Gastrocnemius medialis (tissue), 4 donors: ENCODE measurements at regions not wholly inside any gene's neighbourhood (a gene's known extent, or its start where the extent isn't known, plus 50 kb on each side); places are given as distances from the start of the nearest gene placed in this dataset.

ENCODE experiments used
- ATAC-seq, 2 donors: fragments of 150-250 bp; one replicate each; pipeline ENCODE4 v1.9.1; 2016
- DNase-seq, 2 donors: peaks; one replicate each; pipeline ENCODE4 v3.0.0-alpha.2; 2019
- H3K27ac ChIP-seq, 4 donors: fragments of 200-600 bp; sonication (generic); 1 replicate in 1 of 4; 2 replicates in 3 of 4; pipeline ENCODE4 v1.5.1; 2016 to 2018; ENCODE audit warnings: mild to moderate bottlenecking in 2 of 4, moderate library complexity in 1 of 4
- H3K27me3 ChIP-seq, 3 donors: fragments of 200-600 bp; sonication (generic) in 2 of 3; 1 replicate in 1 of 3; 2 replicates in 2 of 3; pipeline versions ENCODE4 v1.5.1 to v1.6.0; 2016 to 2019; ENCODE audit warnings: mild to moderate bottlenecking in 1 of 3, moderate library complexity in 1 of 3
- H3K36me3 ChIP-seq, 2 donors: fragments of 200-600 bp; sonication (generic) in 1 of 2; one replicate each; pipeline ENCODE4 v1.5.1; 2017 to 2018
- H3K4me1 ChIP-seq, 2 donors: fragments of 200-600 bp; sonication (generic) in 1 of 2; one replicate each; pipeline ENCODE4 v1.5.1; 2016 to 2017; ENCODE audit warnings: mild to moderate bottlenecking in 2 of 2
- H3K4me3 ChIP-seq, 4 donors: fragments of 200-600 bp; sonication (generic) in 3 of 4; 1 replicate in 1 of 4; 2 replicates in 3 of 4; pipeline ENCODE4 v1.5.1; 2016 to 2019; ENCODE audit warnings: mild to moderate bottlenecking in 2 of 4
- H3K9me3 ChIP-seq, 3 donors: fragments of 200-600 bp; sonication (generic) in 2 of 3; 1 replicate in 1 of 3; 2 replicates in 2 of 3; pipeline ENCODE4 v1.5.1; 2016 to 2019
- CTCF ChIP-seq, 5 experiments: fragments of 450-650 bp in 3 of 5; fragments of 200-600 bp in 2 of 5; sonication (generic) in 2 of 5; IDR thresholded peaks in 4 of 5; conservative IDR thresholded peaks in 1 of 5; 1 replicate in 4 of 5; 2 replicates in 1 of 5; pipeline ENCODE4 v1.5.1; 2016 to 2019; ENCODE audit warnings: antibody characterized with exemption in 5 of 5, mild to moderate bottlenecking in 3 of 5, moderate library complexity in 3 of 5
- POLR2A ChIP-seq, 2 donors: fragments of 450-650 bp; IDR thresholded peaks; one replicate each; pipeline ENCODE4 v1.6.1; 2017; ENCODE audit warnings: antibody characterized with exemption in 2 of 2, mild to moderate bottlenecking in 2 of 2, moderate library complexity in 2 of 2
- in situ Hi-C, 4 donors: fragments of 200-750 bp; cut with MboI; loops; one replicate each; pipeline versions ENCODE4 v1.15.0 to v1.8.0; 2017; ENCODE audit warnings: low sequenced_read_pairs in 4 of 4
- intact Hi-C: fragments of 100-400 bp; cut with DNase I; formaldehyde crosslinking; loops from one replicate; pipeline ENCODE4 v1.15.1; 2023; ENCODE audit warnings: low total_unique reads

- no peak overlapping the region for H3K27ac ChIP-seq
- no peaks in the 10 kb centered on the region for H3K4me1 ChIP-seq
- no peaks in the 10 kb centered on the region for H3K27me3 ChIP-seq
- DNase-seq: no peak
- no peak overlapping the region for H3K4me3 ChIP-seq
- no peaks in the 10 kb centered on the region for H3K9me3 ChIP-seq
- in situ Hi-C loops (no loop called here), intact Hi-C loops (no loop called here)
- H3K36me3 ChIP-seq: no peaks in the 10 kb centered on the region
- ATAC-seq: no peak
- TF ChIP-seq POLR2A (IDR thresholded peaks at IDR 0.05) (no peak), CTCF (IDR thresholded peaks at IDR 0.05 in 4 of 5, conservative IDR thresholded peaks at IDR 0.05 in 1 of 5) (no peak)
These were observed 446.8 kb upstream of the DCN start for GRCh38 chr12:91629440-91629839.

GRCh38 chr12:91628656-91629055 is 446.0 kb upstream of the DCN start:
- in situ Hi-C loops (no loop called here), intact Hi-C loops (no loop called here)
- DNase-seq (no peak), ATAC-seq (no peak)
- Histone ChIP-seq H3K27me3 (no peaks in the 10 kb centered on the region), H3K4me3 (no peak overlapping the region), H3K4me1 (no peaks in the 10 kb centered on the region), H3K27ac (no peak overlapping the region), H3K36me3 (no peaks in the 10 kb centered on the region), H3K9me3 (no peaks in the 10 kb centered on the region)
- TF ChIP-seq POLR2A (IDR thresholded peaks at IDR 0.05) (no peak), CTCF (IDR thresholded peaks at IDR 0.05 in 4 of 5, conservative IDR thresholded peaks at IDR 0.05 in 1 of 5) (no peak)

GRCh38 chr12:91627225-91627624 is 444.6 kb upstream of the DCN start:
- no peaks in the 10 kb centered on the region for H3K27me3 ChIP-seq
- intact Hi-C loops: no loop called here
- no peaks in the 10 kb centered on the region for H3K4me1 ChIP-seq
- ATAC-seq (no peak), DNase-seq (no peak)
- H3K36me3 ChIP-seq: no peaks in the 10 kb centered on the region
- H3K9me3 ChIP-seq: no peaks in the 10 kb centered on the region
- H3K27ac ChIP-seq: no peak overlapping the region
- in situ Hi-C loops: no loop called here
- no peak overlapping the region for H3K4me3 ChIP-seq
- TF ChIP-seq CTCF (IDR thresholded peaks at IDR 0.05 in 4 of 5, conservative IDR thresholded peaks at IDR 0.05 in 1 of 5) (no peak), POLR2A (IDR thresholded peaks at IDR 0.05) (no peak)

GRCh38 chr12:91622981-91623380 is 440.4 kb upstream of the DCN start:
- TF ChIP-seq POLR2A (IDR thresholded peaks at IDR 0.05): no peak
- TF ChIP-seq CTCF (IDR thresholded peaks at IDR 0.05 in 4 of 5, conservative IDR thresholded peaks at IDR 0.05 in 1 of 5): no peak
- H3K27me3 ChIP-seq: no peaks in the 10 kb centered on the region
- no peaks in the 10 kb centered on the region for H3K9me3 ChIP-seq
- intact Hi-C loops (no loop called here), in situ Hi-C loops (no loop called here)
- ATAC-seq (no peak), DNase-seq (no peak)
- no peaks in the 10 kb centered on the region for H3K4me1 ChIP-seq
- no peak overlapping the region for H3K4me3 ChIP-seq
- H3K27ac ChIP-seq: no peak overlapping the region
- no peaks in the 10 kb centered on the region for H3K36me3 ChIP-seq

GRCh38 chr12:91622037-91622436 is 439.4 kb upstream of the DCN start:
- Histone ChIP-seq H3K9me3 (no peaks in the 10 kb centered on the region), H3K4me1 (no peaks in the 10 kb centered on the region), H3K27me3 (no peaks in the 10 kb centered on the region), H3K27ac (no peak overlapping the region), H3K36me3 (no peaks in the 10 kb centered on the region), H3K4me3 (no peak overlapping the region)
- in situ Hi-C loops (no loop called here), intact Hi-C loops (no loop called here)
- no peak for TF ChIP-seq POLR2A (IDR thresholded peaks at IDR 0.05)
- no peak for TF ChIP-seq CTCF (IDR thresholded peaks at IDR 0.05 in 4 of 5, conservative IDR thresholded peaks at IDR 0.05 in 1 of 5)
- no peak for ATAC-seq
- DNase-seq: no peak
